B cell (primary cell): ENCODE measurements at regions not wholly inside any gene's neighbourhood (a gene's known extent, or its start where the extent isn't known, plus 50 kb on each side); places are given as distances from the start of the nearest gene placed in this dataset.

ENCODE experiments used
- EZH2 ChIP-seq: IDR thresholded peaks from 2 replicates; pipeline ENCODE4 v1.6.1; 2012; ENCODE audit warnings: borderline replicate concordance, low read depth, mild to moderate bottlenecking, moderate library complexity, low read length; ENCODE audit not compliant: insufficient read depth, poor library complexity, severe bottlenecking
- TF ChIP-seq, protein P1 (sequence below): fragments of 200-600 bp; IDR thresholded peaks from one replicate; pipeline ENCODE4 v1.8.0; 2022; ENCODE audit warnings: antibody characterized with exemption, mild to moderate bottlenecking

GRCh38 chr17:77498791-77499698 is 358.3 kb downstream of the SEC14L1 start:
- TF ChIP-seq, protein P1, sequence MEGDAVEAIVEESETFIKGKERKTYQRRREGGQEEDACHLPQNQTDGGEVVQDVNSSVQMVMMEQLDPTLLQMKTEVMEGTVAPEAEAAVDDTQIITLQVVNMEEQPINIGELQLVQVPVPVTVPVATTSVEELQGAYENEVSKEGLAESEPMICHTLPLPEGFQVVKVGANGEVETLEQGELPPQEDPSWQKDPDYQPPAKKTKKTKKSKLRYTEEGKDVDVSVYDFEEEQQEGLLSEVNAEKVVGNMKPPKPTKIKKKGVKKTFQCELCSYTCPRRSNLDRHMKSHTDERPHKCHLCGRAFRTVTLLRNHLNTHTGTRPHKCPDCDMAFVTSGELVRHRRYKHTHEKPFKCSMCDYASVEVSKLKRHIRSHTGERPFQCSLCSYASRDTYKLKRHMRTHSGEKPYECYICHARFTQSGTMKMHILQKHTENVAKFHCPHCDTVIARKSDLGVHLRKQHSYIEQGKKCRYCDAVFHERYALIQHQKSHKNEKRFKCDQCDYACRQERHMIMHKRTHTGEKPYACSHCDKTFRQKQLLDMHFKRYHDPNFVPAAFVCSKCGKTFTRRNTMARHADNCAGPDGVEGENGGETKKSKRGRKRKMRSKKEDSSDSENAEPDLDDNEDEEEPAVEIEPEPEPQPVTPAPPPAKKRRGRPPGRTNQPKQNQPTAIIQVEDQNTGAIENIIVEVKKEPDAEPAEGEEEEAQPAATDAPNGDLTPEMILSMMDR: no peak
- TF ChIP-seq EZH2: no peak
